Brain microvascular endothelial cell (primary cell): ENCODE measurements at regions not wholly inside any gene's neighbourhood (a gene's known extent, or its start where the extent isn't known, plus 50 kb on each side); places are given as distances from the start of the nearest gene placed in this dataset.

Experiments
- DNase-seq: peaks from one replicate; pipeline ENCODE4 v3.0.0-alpha.2; 2020
- H3K27ac ChIP-seq: fragments of 250-450 bp; sonication (Bioruptor Pico); 2 replicates; pipeline ENCODE4 v1.5.1; 2020; ENCODE audit warnings: mild to moderate bottlenecking, moderate library complexity
- H3K27me3 ChIP-seq: fragments of 250-450 bp; sonication (Bioruptor Pico); replicated peaks from 2 replicates; pipeline ENCODE4 v1.5.1; 2020; ENCODE audit warnings: mild to moderate bottlenecking
- H3K36me3 ChIP-seq: fragments of 250-450 bp; sonication (Bioruptor Pico); replicated peaks from 2 replicates; pipeline ENCODE4 v1.5.1; 2020; ENCODE audit warnings: mild to moderate bottlenecking
- H3K4me3 ChIP-seq: 2 replicates; pipeline ENCODE4 v1.5.1; 2011; ENCODE audit warnings: low read depth, mild to moderate bottlenecking, control low read depth, low read length, moderate library complexity
- CTCF ChIP-seq: IDR thresholded peaks from 2 replicates; pipeline ENCODE4 v1.5.1; 2011; ENCODE audit warnings: low read depth, mild to moderate bottlenecking, moderate library complexity, low read length, control low read depth, inconsistent platforms; ENCODE audit errors: missing control alignments
- in situ Hi-C: cut with HindIII; loops from 2 replicates; pipeline ENCODE4 v1.10.0; 2017; ENCODE audit warnings: low sequenced_read_pairs, low pct_ligation_motif_present

- no peaks in the 10 kb centered on the region for H3K36me3 ChIP-seq
- in situ Hi-C loops: no loop called here
- no peak overlapping the region for H3K27ac ChIP-seq
- peak; percentile 27 for TF ChIP-seq CTCF
- no peak overlapping the region for H3K4me3 ChIP-seq
- no peak for DNase-seq
- H3K27me3 ChIP-seq: no peaks in the 10 kb centered on the region
Observed at GRCh38 chr1:188668083-188668482, 1809.6 kb downstream of the BRINP3 start.

GRCh38 chr1:188669728-188670382, 1807.8 kb downstream of the BRINP3 start:
- Histone ChIP-seq H3K36me3 (no peaks in the 10 kb centered on the region), H3K27ac (no peak overlapping the region), H3K27me3 (no peaks in the 10 kb centered on the region), H3K4me3 (no peak overlapping the region)
- in situ Hi-C loops: no loop called here
- TF ChIP-seq CTCF: no peak
- DNase-seq: no peak

- no peak for TF ChIP-seq CTCF
- Histone ChIP-seq H3K27ac (no peak overlapping the region), H3K4me3 (no peak overlapping the region), H3K27me3 (no peaks in the 10 kb centered on the region), H3K36me3 (no peaks in the 10 kb centered on the region)
- in situ Hi-C loops: no loop called here
- DNase-seq: no peak
Observed at GRCh38 chr1:188670837-188671236, 1806.8 kb downstream of the BRINP3 start.

- H3K4me3 ChIP-seq: no peak overlapping the region
- in situ Hi-C loops: no loop called here
- DNase-seq: no peak
- no peaks in the 10 kb centered on the region for H3K36me3 ChIP-seq
- TF ChIP-seq CTCF: no peak
- no peak overlapping the region for H3K27ac ChIP-seq
- no peaks in the 10 kb centered on the region for H3K27me3 ChIP-seq
Observed at GRCh38 chr1:188672153-188672552, 1805.5 kb downstream of the BRINP3 start.

- TF ChIP-seq CTCF: no peak
- in situ Hi-C loops: no loop called here
Observed at GRCh38 chr1:188689542-188689941, 1788.1 kb downstream of the BRINP3 start.

GRCh38 chr1:188700116-188700515, 1777.5 kb downstream of the BRINP3 start:
- no peak overlapping the region for H3K4me3 ChIP-seq
- no peaks in the 10 kb centered on the region for H3K27me3 ChIP-seq
- no peak for DNase-seq
- TF ChIP-seq CTCF: no peak
- H3K36me3 ChIP-seq: no peaks in the 10 kb centered on the region
- in situ Hi-C loops: no loop called here
- no peak overlapping the region for H3K27ac ChIP-seq

More at GRCh38 chr1:188689542-188689941, 1788.1 kb downstream of the BRINP3 start:
- Histone ChIP-seq H3K27me3 (no peaks in the 10 kb centered on the region), H3K27ac (no peak overlapping the region), H3K4me3 (no peak overlapping the region), H3K36me3 (no peaks in the 10 kb centered on the region)
- peak; percentile 24 for DNase-seq
